Uterus (tissue), 3 donors: ENCODE measurements at regions not wholly inside any gene's neighbourhood (a gene's known extent, or its start where the extent isn't known, plus 50 kb on each side); places are given as distances from the start of the nearest gene placed in this dataset.

Source experiments
- DNase-seq, 2 donors: peaks; one replicate each; pipeline ENCODE4 v3.0.0-alpha.2; 2019 to 2020
- H3K27ac ChIP-seq, 2 donors: fragments of 200-600 bp; sonication (generic); 1 replicate in 1 of 2; 2 replicates in 1 of 2; pipeline ENCODE4 v1.5.1; 2016 to 2018
- H3K27me3 ChIP-seq, 2 donors: fragments of 200-600 bp; sonication (generic); one replicate each; pipeline ENCODE4 v1.5.1; 2018 to 2019; ENCODE audit warnings: control low read depth in 1 of 2
- H3K36me3 ChIP-seq, 2 donors: fragments of 200-600 bp; sonication (generic); one replicate each; pipeline ENCODE4 v1.5.1; 2019; ENCODE audit warnings: control low read depth in 1 of 2
- H3K4me1 ChIP-seq, 2 donors: fragments of 200-600 bp; sonication (generic); one replicate each; pipeline ENCODE4 v1.5.1; 2018 to 2019; ENCODE audit warnings: control low read depth in 1 of 2
- H3K4me3 ChIP-seq, 2 donors: fragments of 200-600 bp; sonication (generic); 1 replicate in 1 of 2; 2 replicates in 1 of 2; pipeline ENCODE4 v1.5.1; 2018 to 2019; ENCODE audit warnings: mild to moderate bottlenecking in 1 of 2
- H3K9me3 ChIP-seq, 2 donors: fragments of 200-600 bp; sonication (generic); one replicate each; pipeline ENCODE4 v1.5.1; 2019; ENCODE audit warnings: control low read depth in 1 of 2
- CTCF ChIP-seq, 4 experiments: fragments of 200-600 bp in 2 of 4; fragments of 450-650 bp in 2 of 4; sonication (generic) in 2 of 4; IDR thresholded peaks; one replicate each; pipeline ENCODE4 v1.5.1; 2016 to 2019; ENCODE audit warnings: antibody characterized with exemption in 4 of 4, mild to moderate bottlenecking in 2 of 4, moderate library complexity in 1 of 4
- POLR2A ChIP-seq, 2 donors: fragments of 450-650 bp; IDR thresholded peaks; one replicate each; pipeline ENCODE4 v1.6.1; 2016; ENCODE audit warnings: antibody characterized with exemption in 2 of 2, mild to moderate bottlenecking in 1 of 2, moderate library complexity in 1 of 2
- intact Hi-C: fragments of 100-400 bp; cut with DNase I; formaldehyde crosslinking; loops from one replicate; pipeline ENCODE4 v1.15.1; 2023; ENCODE audit warnings: low total_unique reads
- donor health status: DM: yes; HTN: yes; CAD: no.

GRCh38 chr15:53843869-53844569, 84.6 kb upstream of the WDR72 start:
- Histone ChIP-seq H3K27ac (no peak overlapping the region), H3K27me3 (no peaks in the 10 kb centered on the region), H3K36me3 (no peaks in the 10 kb centered on the region), H3K9me3 (no peaks in the 10 kb centered on the region), H3K4me1 (no peaks in the 10 kb centered on the region), H3K4me3 (no peak overlapping the region)
- intact Hi-C loops: no loop called here
- DNase-seq: no peak
- no peak for TF ChIP-seq POLR2A (IDR thresholded peaks at IDR 0.05)
- TF ChIP-seq CTCF (IDR thresholded peaks at IDR 0.05): no peak

GRCh38 chr15:53843166-53843565, 83.7 kb upstream of the WDR72 start:
- Histone ChIP-seq H3K27me3 (no peaks in the 10 kb centered on the region), H3K27ac (no peak overlapping the region), H3K36me3 (no peaks in the 10 kb centered on the region), H3K9me3 (no peaks in the 10 kb centered on the region), H3K4me1 (no peaks in the 10 kb centered on the region), H3K4me3 (no peak overlapping the region)
- no peak for TF ChIP-seq CTCF (IDR thresholded peaks at IDR 0.05)
- TF ChIP-seq POLR2A (IDR thresholded peaks at IDR 0.05): no peak
- no peak for DNase-seq
- intact Hi-C loops: no loop called here

GRCh38 chr15:53841651-53842050, 82.2 kb upstream of the WDR72 start:
- intact Hi-C loops: no loop called here
- Histone ChIP-seq H3K36me3 (no peaks in the 10 kb centered on the region), H3K27ac (no peak overlapping the region), H3K27me3 (no peaks in the 10 kb centered on the region), H3K9me3 (no peaks in the 10 kb centered on the region), H3K4me1 (no peaks in the 10 kb centered on the region), H3K4me3 (no peak overlapping the region)
- DNase-seq: no peak
- TF ChIP-seq POLR2A (IDR thresholded peaks at IDR 0.05): no peak
- no peak for TF ChIP-seq CTCF (IDR thresholded peaks at IDR 0.05)

- intact Hi-C loops: no loop called here
- TF ChIP-seq CTCF (IDR thresholded peaks at IDR 0.05): no peak
- TF ChIP-seq POLR2A (IDR thresholded peaks at IDR 0.05): no peak
- H3K36me3 ChIP-seq: no peaks in the 10 kb centered on the region
- no peak overlapping the region for H3K4me3 ChIP-seq
- H3K27ac ChIP-seq: no peak overlapping the region
- H3K27me3 ChIP-seq: no peaks in the 10 kb centered on the region
- no peaks in the 10 kb centered on the region for H3K4me1 ChIP-seq
- DNase-seq: no peak
- H3K9me3 ChIP-seq: no peaks in the 10 kb centered on the region
These were observed 81.2 kb upstream of the WDR72 start for GRCh38 chr15:53840681-53841080.

- Histone ChIP-seq H3K9me3 (no peaks in the 10 kb centered on the region), H3K36me3 (no peaks in the 10 kb centered on the region), H3K4me1 (no peaks in the 10 kb centered on the region), H3K27ac (no peak overlapping the region), H3K4me3 (no peak overlapping the region), H3K27me3 (no peaks in the 10 kb centered on the region)
- DNase-seq: no peak
- intact Hi-C loops: no loop called here
- TF ChIP-seq CTCF (IDR thresholded peaks at IDR 0.05): no peak
- no peak for TF ChIP-seq POLR2A (IDR thresholded peaks at IDR 0.05)
These were observed 77.8 kb upstream of the WDR72 start for GRCh38 chr15:53837263-53837662.
